PC-3 (cell line): ENCODE measurements at regions not wholly inside any gene's neighbourhood (a gene's known extent, or its start where the extent isn't known, plus 50 kb on each side); places are given as distances from the start of the nearest gene placed in this dataset.
A peak's percentile ranks its signal among the peaks of the same experiment; 100 is the strongest.

ENCODE experiments used
- ATAC-seq: fragments of 200-7000 bp; cut with Tn5 transposase; 2 replicates; pipeline ENCODE4 v1.9.1; 2020; ENCODE audit warnings: mild to moderate bottlenecking, moderate library complexity
- BruUV-seq: library from RNA; stranded (reverse); fragments of 400-500 nt; replicated peaks from 2 replicates; lab custom pipeline; 2021; lab: Mats Ljungman, UMichigan
- CTCF ChIA-PET: fragments of 300-600 bp; sonication (Branson Sonifier 250); formaldehyde crosslinking; loops from one replicate; lab custom pipeline; 2022; ENCODE audit warnings: antibody characterized with exemption; lab: Charles Lee
- POLR2A ChIA-PET: fragments of 300-600 bp; sonication (Branson Sonifier 250); formaldehyde crosslinking; loops from one replicate; lab custom pipeline; 2022; ENCODE audit warnings: antibody characterized with exemption; ENCODE audit not compliant: unreplicated experiment; lab: Charles Lee
- DNase-seq: peaks from one replicate; pipeline ENCODE4 v3.0.0-alpha.2; 2015
- H2AFZ ChIP-seq: fragments of 300-600 bp; sonication (generic); 2 replicates; pipeline ENCODE4 v1.6.0; 2016; ENCODE audit warnings: antibody characterized with exemption, low read length
- H3F3A ChIP-seq: fragments of 300-600 bp; sonication (generic); one replicate; pipeline ENCODE4 v1.6.0; 2017; ENCODE audit warnings: antibody characterized with exemption, low read length, control low read depth, mild to moderate bottlenecking; ENCODE audit not compliant: unreplicated experiment
- H3K27ac ChIP-seq: fragments of 300-600 bp; sonication (generic); 2 replicates; pipeline ENCODE4 v1.5.1; 2016; ENCODE audit warnings: mild to moderate bottlenecking, low read length
- H3K27me3 ChIP-seq: fragments of 300-600 bp; sonication (generic); 2 replicates; pipeline ENCODE4 v1.6.1; 2016; ENCODE audit warnings: low read length, mixed read lengths
- H3K36me3 ChIP-seq: fragments of 300-600 bp; sonication (generic); 2 replicates; pipeline ENCODE4 v1.6.1; 2016; ENCODE audit warnings: low read depth, mixed run types, low read length, mixed read lengths
- H3K4me1 ChIP-seq: fragments of 300-600 bp; sonication (generic); 2 replicates; pipeline ENCODE4 v1.5.1; 2016; ENCODE audit warnings: low read length; ENCODE audit not compliant: insufficient read depth
- H3K4me2 ChIP-seq: fragments of 300-600 bp; sonication (generic); 2 replicates; pipeline ENCODE4 v1.6.0; 2016; ENCODE audit warnings: low read length
- H3K4me3 ChIP-seq: fragments of 300-600 bp; sonication (generic); 2 replicates; pipeline ENCODE4 v1.5.1; 2016; ENCODE audit warnings: mild to moderate bottlenecking, low read length, mixed read lengths
- H3K79me2 ChIP-seq: fragments of 300-600 bp; sonication (generic); 2 replicates; pipeline ENCODE4 v1.6.1; 2017; ENCODE audit warnings: low read length, mixed read lengths
- H3K9ac ChIP-seq: fragments of 300-600 bp; sonication (generic); 2 replicates; pipeline ENCODE4 v1.6.0; 2016; ENCODE audit warnings: mild to moderate bottlenecking, low read length
- H3K9me2 ChIP-seq: fragments of 300-600 bp; sonication (generic); replicated peaks from 2 replicates; pipeline ENCODE4 v1.6.1; 2016; ENCODE audit warnings: mixed run types, low read length, mixed read lengths
- H3K9me3 ChIP-seq: fragments of 300-600 bp; sonication (generic); 2 replicates; pipeline ENCODE4 v1.6.1; 2016; ENCODE audit warnings: low read length, mixed read lengths
- H4K20me1 ChIP-seq: fragments of 300-600 bp; sonication (generic); 2 replicates; pipeline ENCODE4 v1.6.1; 2016; ENCODE audit warnings: low read length, mixed read lengths
- EZH2 ChIP-seq: fragments of 300-600 bp; sonication (generic); IDR thresholded peaks from one replicate; pipeline ENCODE4 v1.6.1; 2017; ENCODE audit warnings: antibody characterized with exemption, mild to moderate bottlenecking, low read length; ENCODE audit not compliant: unreplicated experiment
- EZH2phosphoT487 ChIP-seq: fragments of 300-600 bp; sonication (generic); IDR thresholded peaks from 2 replicates; pipeline ENCODE4 v1.6.1; 2018; ENCODE audit warnings: mild to moderate bottlenecking, antibody characterized with exemption, low read length, borderline replicate concordance
- intact Hi-C: fragments of 100-400 bp; cut with micrococcal nuclease; formaldehyde crosslinking; loops from 2 replicates; pipeline ENCODE4 v1.9.0; 2023
- TF ChIP-seq, protein P1 (sequence below): fragments of 300-600 bp; sonication (generic); conservative IDR thresholded peaks from 2 replicates; pipeline ENCODE4 v1.5.1; 2017; ENCODE audit warnings: antibody characterized with exemption, low read depth, mild to moderate bottlenecking, low read length

DNA sequence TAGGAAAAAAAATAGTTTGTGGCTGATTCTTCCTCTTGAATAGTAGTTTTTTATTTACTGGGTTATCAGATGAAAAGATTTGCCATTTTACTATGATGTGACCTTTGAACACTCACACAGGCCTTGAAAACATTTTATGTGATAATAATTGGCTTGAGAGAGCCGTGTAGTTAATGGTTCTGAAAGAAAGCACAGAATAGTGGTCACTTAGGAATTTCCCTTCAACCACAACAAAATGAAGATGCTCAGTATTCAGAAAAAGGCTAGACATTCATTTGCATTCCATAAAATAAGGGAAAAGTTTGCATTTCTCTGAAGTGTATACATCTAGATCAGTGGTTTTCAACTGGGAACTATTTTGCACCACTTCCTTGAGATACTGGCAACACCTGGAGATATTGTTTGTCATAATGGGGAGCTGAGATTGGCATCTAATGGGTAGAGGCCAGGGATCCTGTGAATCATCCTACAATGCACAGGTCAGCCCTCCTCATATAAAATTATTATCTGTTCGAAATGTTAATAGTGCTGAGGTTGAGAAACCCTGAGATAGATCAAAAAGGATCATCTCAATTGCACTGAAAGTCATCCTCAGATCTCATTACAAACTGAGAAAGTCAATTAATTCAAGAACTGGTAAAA lies 446.4 kb upstream of the CCNG1 start:
- H3K27me3 ChIP-seq = no peaks in the 10 kb centered on the region
- H3K27ac ChIP-seq = no peak overlapping the region
- BruUV-seq = no TSS peak
- CTCF ChIA-PET = no interaction called here
- no peak overlapping the region for H3K4me2 ChIP-seq
- no peaks in the 10 kb centered on the region for H3K9me3 ChIP-seq
- DNase-seq (no peak), ATAC-seq (no peak)
- no peaks in the 10 kb centered on the region for H3K36me3 ChIP-seq
- H4K20me1 ChIP-seq = no peaks in the 10 kb centered on the region
- POLR2A ChIA-PET = no interaction called here
- H2AFZ ChIP-seq = no peak overlapping the region
- intact Hi-C loops = no loop called here
- TF ChIP-seq EZH2phosphoT487 = no peak
- TF ChIP-seq, protein P1, sequence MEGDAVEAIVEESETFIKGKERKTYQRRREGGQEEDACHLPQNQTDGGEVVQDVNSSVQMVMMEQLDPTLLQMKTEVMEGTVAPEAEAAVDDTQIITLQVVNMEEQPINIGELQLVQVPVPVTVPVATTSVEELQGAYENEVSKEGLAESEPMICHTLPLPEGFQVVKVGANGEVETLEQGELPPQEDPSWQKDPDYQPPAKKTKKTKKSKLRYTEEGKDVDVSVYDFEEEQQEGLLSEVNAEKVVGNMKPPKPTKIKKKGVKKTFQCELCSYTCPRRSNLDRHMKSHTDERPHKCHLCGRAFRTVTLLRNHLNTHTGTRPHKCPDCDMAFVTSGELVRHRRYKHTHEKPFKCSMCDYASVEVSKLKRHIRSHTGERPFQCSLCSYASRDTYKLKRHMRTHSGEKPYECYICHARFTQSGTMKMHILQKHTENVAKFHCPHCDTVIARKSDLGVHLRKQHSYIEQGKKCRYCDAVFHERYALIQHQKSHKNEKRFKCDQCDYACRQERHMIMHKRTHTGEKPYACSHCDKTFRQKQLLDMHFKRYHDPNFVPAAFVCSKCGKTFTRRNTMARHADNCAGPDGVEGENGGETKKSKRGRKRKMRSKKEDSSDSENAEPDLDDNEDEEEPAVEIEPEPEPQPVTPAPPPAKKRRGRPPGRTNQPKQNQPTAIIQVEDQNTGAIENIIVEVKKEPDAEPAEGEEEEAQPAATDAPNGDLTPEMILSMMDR = no peak
- no peak for TF ChIP-seq EZH2
- H3F3A ChIP-seq = no peaks in the 10 kb centered on the region
- no peak overlapping the region for H3K4me3 ChIP-seq
- no peak overlapping the region for H3K9ac ChIP-seq
- no peaks in the 10 kb centered on the region for H3K79me2 ChIP-seq
- H3K9me2 ChIP-seq = no peaks in the 10 kb centered on the region
- no peaks in the 10 kb centered on the region for H3K4me1 ChIP-seq

DNA sequence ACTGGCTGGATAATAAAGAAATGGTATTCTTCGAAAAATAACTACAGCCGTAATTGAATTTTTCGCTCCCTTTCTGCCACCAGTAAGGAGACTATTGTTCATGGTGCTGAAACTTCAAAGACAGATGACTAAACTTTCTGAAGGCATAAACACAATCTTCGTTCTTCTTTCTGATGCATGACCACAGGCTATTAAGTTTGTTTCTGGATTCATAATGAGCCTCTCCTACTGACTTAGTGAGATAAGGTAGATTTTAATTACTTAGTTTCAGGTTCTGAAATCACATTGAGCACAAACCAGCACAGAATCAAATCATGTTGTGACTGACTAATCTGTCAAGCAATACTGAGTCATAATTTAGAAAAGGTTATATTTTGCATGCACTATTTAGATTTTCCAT lies 441.8 kb upstream of the CCNG1 start:
- Histone ChIP-seq H3K9me3 (no peaks in the 10 kb centered on the region), H3K27ac (no peak overlapping the region), H3K4me3 (no peak overlapping the region), H3K27me3 (peaks cover 14% of the 10 kb centered on the region; the same call in 1 of the 2 replicates), H4K20me1 (no peaks in the 10 kb centered on the region), H3F3A (no peaks in the 10 kb centered on the region), H3K36me3 (no peaks in the 10 kb centered on the region), H2AFZ (no peak overlapping the region), H3K79me2 (no peaks in the 10 kb centered on the region), H3K9ac (no peak overlapping the region), H3K4me1 (no peaks in the 10 kb centered on the region), H3K9me2 (no peaks in the 10 kb centered on the region), H3K4me2 (no peak overlapping the region)
- TF ChIP-seq EZH2 = no peak
- TF ChIP-seq, protein P1 = no peak
- no peak for TF ChIP-seq EZH2phosphoT487
- no peak for ATAC-seq
- no TSS peak for BruUV-seq
- ChIA-PET POLR2A (no interaction called here), CTCF (no interaction called here)
- DNase-seq = peak; percentile 7
- intact Hi-C loops = no loop called here

DNA sequence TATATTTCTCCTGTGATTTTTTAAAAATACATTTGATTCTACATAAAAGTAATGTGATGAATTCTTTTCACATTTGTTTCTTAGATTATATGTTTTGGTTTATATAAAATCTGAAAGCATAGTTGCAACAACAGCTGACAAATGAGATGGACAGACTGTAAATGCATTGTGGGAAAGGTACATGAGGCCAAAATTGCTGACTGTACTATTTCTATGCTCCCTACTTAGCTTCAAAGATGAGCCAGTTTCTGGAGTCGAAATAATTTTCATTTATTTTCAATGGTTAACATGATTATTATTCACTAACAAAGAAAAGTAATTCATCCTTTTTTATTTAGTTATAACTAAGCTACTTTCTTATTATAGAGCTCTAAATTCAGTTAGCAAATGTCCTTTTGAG lies 441.3 kb upstream of the CCNG1 start:
- BruUV-seq = no TSS peak
- no peak overlapping the region for H3K9ac ChIP-seq
- no peaks in the 10 kb centered on the region for H3K79me2 ChIP-seq
- ChIA-PET POLR2A (no interaction called here), CTCF (no interaction called here)
- ATAC-seq (no peak), DNase-seq (no peak)
- no peaks in the 10 kb centered on the region for H3K36me3 ChIP-seq
- no peak overlapping the region for H2AFZ ChIP-seq
- H3K9me3 ChIP-seq = no peaks in the 10 kb centered on the region
- peaks cover 15% of the 10 kb centered on the region; the same call in 1 of the 2 replicates for H3K27me3 ChIP-seq
- no peaks in the 10 kb centered on the region for H3F3A ChIP-seq
- H3K9me2 ChIP-seq = no peaks in the 10 kb centered on the region
- H3K4me1 ChIP-seq = no peaks in the 10 kb centered on the region
- intact Hi-C loops = no loop called here
- TF ChIP-seq EZH2 (no peak), EZH2phosphoT487 (no peak)
- TF ChIP-seq, protein P1 = no peak
- H3K4me2 ChIP-seq = no peak overlapping the region
- H3K27ac ChIP-seq = no peak overlapping the region
- no peaks in the 10 kb centered on the region for H4K20me1 ChIP-seq
- no peak overlapping the region for H3K4me3 ChIP-seq
